ENCODE measurements at regions not wholly inside any gene's neighbourhood (a gene's known extent, or its start where the extent isn't known, plus 50 kb on each side); places are given as distances from the start of the nearest gene placed in this dataset.

DNA sequence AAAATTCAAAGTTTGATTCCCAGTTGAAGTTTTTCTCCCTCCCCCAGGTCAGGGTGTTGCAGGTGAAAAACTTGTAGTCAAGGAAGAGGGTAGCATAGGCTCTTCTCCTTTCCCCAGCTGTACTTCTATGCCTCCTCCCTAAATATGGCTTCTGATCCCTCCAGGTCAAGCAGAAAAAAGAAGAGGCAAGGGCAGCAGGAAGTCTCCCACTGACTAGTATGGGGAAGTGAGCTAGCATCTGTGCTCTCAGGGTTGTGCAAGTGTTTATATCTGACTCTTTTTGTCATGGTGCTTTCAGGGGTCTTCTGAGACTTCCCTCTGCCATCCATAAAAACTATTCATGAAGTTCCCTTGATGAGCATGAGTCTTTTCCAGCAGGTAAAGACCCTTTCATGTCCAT is 76.0 kb downstream of the ATPSCKMT start:
- no peak overlapping the region for H3K14ac ChIP-seq (ENCODE audit: insufficient read length)
- ChIA-PET CTCF (ENCODE audit: partially characterized antibody) (no interaction called here), POLR2A (ENCODE audit: partially characterized antibody) (no interaction called here)
- no peak overlapping the region for H2BK15ac ChIP-seq (ENCODE audit: low read length)
- DNase-seq (ENCODE audit: low read depth in 1 of 2, low spot score in 2 of 2): no peak
- no peaks in the 10 kb centered on the region for H3K9me3 ChIP-seq (ENCODE audit: insufficient read depth in 2 of 2, low read depth in 1 of 2, low read length in 1 of 2)
- no peak overlapping the region for H4K5ac ChIP-seq (ENCODE audit: insufficient read length, low read depth, low read length)
- no peak overlapping the region for H3K23ac ChIP-seq (ENCODE audit: insufficient read length)
- no peak overlapping the region for H3K4me2 ChIP-seq (ENCODE audit: insufficient read depth in 1 of 2, low read depth in 2 of 2, low read length in 2 of 2)
- H3K79me2 ChIP-seq (ENCODE audit: control insufficient read depth in 1 of 2, insufficient read depth in 2 of 2, low read length in 2 of 2): no peaks in the 10 kb centered on the region
- no peak overlapping the region for H2BK20ac ChIP-seq (ENCODE audit: low read length)
- H2BK120ac ChIP-seq (replicated peaks; ENCODE audit: low read depth, low read length): no peak overlapping the region
- H3K56ac ChIP-seq (replicated peaks; ENCODE audit: insufficient read length, low read depth, low read length): no peak overlapping the region
- no peak overlapping the region for H3K9ac ChIP-seq (replicated peaks in 1 of 4; ENCODE audit: extremely low read depth in 1 of 4, low read depth in 3 of 4, low read length in 3 of 4)
- H3K36me3 ChIP-seq (ENCODE audit: control insufficient read depth in 2 of 4, insufficient read depth in 4 of 4, low read length in 3 of 4): no peaks in the 10 kb centered on the region
- H3K18ac ChIP-seq (ENCODE audit: extremely low read depth, low read length): no peak overlapping the region
- no peaks in the 10 kb centered on the region for H3K27me3 ChIP-seq (replicated peaks in 1 of 4; ENCODE audit: control insufficient read depth in 3 of 4, extremely low read depth in 1 of 4, insufficient read depth in 3 of 4, low read length in 3 of 4)
- H3K23me2 ChIP-seq (ENCODE audit: low read depth, low read length): no peaks in the 10 kb centered on the region
- no peak overlapping the region for H4K8ac ChIP-seq (ENCODE audit: extremely low read depth, insufficient read depth, low read length)
- no peak overlapping the region for H2AK5ac ChIP-seq (ENCODE audit: low read depth, low read length)
- no peaks in the 10 kb centered on the region for H3K4me1 ChIP-seq (replicated peaks in 1 of 4; ENCODE audit: control insufficient read depth in 3 of 4, insufficient read depth in 4 of 4, low read length in 3 of 4)
- TF ChIP-seq JUN (IDR thresholded peaks at IDR 0.05; ENCODE audit: low read depth, low read length) (no peak), EP300 (IDR thresholded peaks at IDR 0.05; ENCODE audit: borderline replicate concordance in 1 of 2, low read depth in 2 of 2, low read length in 2 of 2) (no peak), POLR2AphosphoS5 (IDR thresholded peaks at IDR 0.05; ENCODE audit: low read depth, low read length) (no peak), BACH1 (IDR thresholded peaks at IDR 0.05; ENCODE audit: low read length) (no peak), EZH2 (IDR thresholded peaks at IDR 0.05; ENCODE audit: low read depth, low read length, severe bottlenecking) (no peak), SP1 (IDR thresholded peaks at IDR 0.05; ENCODE audit: low read depth, low read length) (no peak), CHD2 (IDR thresholded peaks at IDR 0.05; ENCODE audit: low read length) (no peak), RXRA (IDR thresholded peaks at IDR 0.05; ENCODE audit: insufficient read depth, low read depth, low read length) (no peak)
- no peaks in the 10 kb centered on the region for H4K20me1 ChIP-seq (replicated peaks in 1 of 2; ENCODE audit: control insufficient read depth in 1 of 2, insufficient read depth in 2 of 2, low read length in 2 of 2)
- H3K4me3 ChIP-seq (ENCODE audit: extremely low read depth in 1 of 4, insufficient read depth in 2 of 4, low read depth in 3 of 4, low read length in 4 of 4): no peak overlapping the region
- no peak overlapping the region for H3K27ac ChIP-seq (ENCODE audit: low read depth, low read length)
- no peak for FAIRE-seq
- H2BK12ac ChIP-seq (ENCODE audit: low read depth, low read length): no peak overlapping the region
- no peaks in the 10 kb centered on the region for H3K79me1 ChIP-seq (ENCODE audit: low read depth, low read length)
- no peak overlapping the region for H4K91ac ChIP-seq (replicated peaks; ENCODE audit: insufficient read length, low read length)
- no peak overlapping the region for H3K4ac ChIP-seq (replicated peaks; ENCODE audit: insufficient read length, low read depth, low read length)
- H2BK5ac ChIP-seq (ENCODE audit: low read depth, low read length): no peak overlapping the region
- no peak overlapping the region for H2AFZ ChIP-seq (ENCODE audit: low read length)
